ENCODE measurements at regions not wholly inside any gene's neighbourhood (a gene's known extent, or its start where the extent isn't known, plus 50 kb on each side); places are given as distances from the start of the nearest gene placed in this dataset.

DNA sequence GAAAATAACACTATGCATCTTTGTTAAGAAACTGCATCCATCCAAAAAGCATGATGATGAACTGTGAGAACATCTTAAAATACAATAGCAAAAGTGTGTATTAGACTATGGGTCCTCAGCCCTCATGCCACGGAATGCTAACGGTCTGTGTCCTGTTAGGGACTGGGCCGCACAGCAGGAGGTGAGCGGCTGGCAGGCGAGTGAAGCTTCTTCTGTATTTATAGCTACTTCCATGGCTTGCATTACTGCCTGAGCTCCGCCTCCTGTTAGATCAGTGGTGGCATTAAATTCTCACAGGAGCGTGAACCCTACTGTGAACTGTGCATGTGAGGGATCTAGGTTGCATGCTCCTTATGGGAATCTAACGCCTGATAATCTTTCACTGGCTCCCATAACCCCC, 129.8 kb downstream of the NXNL2 start:
- ChIA-PET CTCF (interaction anchor here (0.6 kb wide), 1 partner anchor 21 kb away, joined by 3 read pairs; no protein-coding TSS in a partner anchor), POLR2A (ENCODE audit: low non-redundant PET) (no interaction called here)
- H3K27ac ChIP-seq: no peak overlapping the region
- no peak for DNase-seq (ENCODE audit: low spot score)
- TF ChIP-seq, protein P1, sequence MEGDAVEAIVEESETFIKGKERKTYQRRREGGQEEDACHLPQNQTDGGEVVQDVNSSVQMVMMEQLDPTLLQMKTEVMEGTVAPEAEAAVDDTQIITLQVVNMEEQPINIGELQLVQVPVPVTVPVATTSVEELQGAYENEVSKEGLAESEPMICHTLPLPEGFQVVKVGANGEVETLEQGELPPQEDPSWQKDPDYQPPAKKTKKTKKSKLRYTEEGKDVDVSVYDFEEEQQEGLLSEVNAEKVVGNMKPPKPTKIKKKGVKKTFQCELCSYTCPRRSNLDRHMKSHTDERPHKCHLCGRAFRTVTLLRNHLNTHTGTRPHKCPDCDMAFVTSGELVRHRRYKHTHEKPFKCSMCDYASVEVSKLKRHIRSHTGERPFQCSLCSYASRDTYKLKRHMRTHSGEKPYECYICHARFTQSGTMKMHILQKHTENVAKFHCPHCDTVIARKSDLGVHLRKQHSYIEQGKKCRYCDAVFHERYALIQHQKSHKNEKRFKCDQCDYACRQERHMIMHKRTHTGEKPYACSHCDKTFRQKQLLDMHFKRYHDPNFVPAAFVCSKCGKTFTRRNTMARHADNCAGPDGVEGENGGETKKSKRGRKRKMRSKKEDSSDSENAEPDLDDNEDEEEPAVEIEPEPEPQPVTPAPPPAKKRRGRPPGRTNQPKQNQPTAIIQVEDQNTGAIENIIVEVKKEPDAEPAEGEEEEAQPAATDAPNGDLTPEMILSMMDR (conservative IDR thresholded peaks at IDR 0.05; ENCODE audit: low read depth): no peak

DNA sequence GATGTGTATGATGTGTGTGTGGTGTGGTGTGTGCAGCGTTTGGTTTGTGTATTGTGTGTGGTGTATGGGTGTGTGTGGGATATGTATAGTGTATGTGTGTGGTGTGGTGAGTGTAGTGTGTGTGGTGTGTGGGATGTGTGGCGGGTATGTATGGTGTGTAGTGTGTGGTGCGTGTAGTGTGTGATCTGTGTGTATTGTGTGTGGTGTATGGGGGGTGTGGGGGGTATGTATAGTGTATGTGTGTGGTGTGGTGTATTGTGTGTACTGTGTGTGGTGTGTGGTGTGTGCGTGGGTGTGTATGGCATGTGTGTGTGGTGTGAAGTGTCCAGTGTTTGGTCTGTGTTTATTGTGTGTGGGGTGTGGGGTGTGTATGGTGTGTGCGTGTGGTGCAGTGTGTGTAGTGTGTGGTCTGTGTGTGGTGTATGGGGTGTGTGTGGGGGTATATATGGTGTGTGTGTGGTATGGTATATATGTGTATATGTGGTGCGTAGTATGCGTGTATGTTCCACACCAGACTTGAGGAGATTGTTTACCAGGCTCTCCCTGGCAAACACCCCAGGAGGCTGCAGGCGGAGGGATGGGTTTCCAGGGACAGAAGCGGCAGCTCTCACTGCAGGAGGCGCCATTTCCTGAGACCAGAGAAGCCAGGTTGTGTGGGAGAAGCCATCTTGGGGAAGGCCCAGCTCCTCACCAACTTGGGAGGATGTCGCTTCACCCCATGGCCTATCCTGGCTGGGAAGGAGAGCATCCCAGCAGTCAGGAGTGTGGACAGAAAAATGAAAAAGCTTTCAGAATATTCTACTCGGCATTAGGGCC, 138.1 kb downstream of the NXNL2 start:
- no peak overlapping the region for H3K27ac ChIP-seq
- no peak for DNase-seq (ENCODE audit: low spot score)
- POLR2A ChIA-PET (ENCODE audit: low non-redundant PET): no interaction called here
- CTCF ChIA-PET: interaction anchor here (0.7 kb wide), 1 partner anchor 80 kb away, joined by 3 read pairs; no protein-coding TSS in a partner anchor
- TF ChIP-seq, protein P1 (conservative IDR thresholded peaks at IDR 0.05; ENCODE audit: low read depth): no peak

DNA sequence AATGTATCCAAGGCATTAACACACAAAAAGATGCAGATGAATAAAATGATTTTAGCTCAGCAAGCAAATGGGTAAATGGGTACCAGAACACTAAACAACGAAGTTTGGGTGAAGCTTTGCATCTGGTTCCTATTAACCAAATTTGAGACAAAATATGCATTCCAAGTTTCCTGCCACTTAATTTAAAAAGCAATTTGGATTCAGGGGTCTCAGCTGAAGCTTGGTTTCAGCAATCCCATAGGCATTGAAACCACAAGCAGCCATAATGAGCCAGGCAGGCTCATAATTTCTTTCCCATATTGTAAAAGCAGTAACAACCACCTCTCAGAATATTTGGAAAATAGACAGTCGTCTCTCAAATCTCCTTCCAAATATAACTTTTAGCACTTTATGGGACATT, 138.9 kb downstream of the NXNL2 start:
- TF ChIP-seq, protein P1 (conservative IDR thresholded peaks at IDR 0.05; ENCODE audit: low read depth): no peak
- DNase-seq (ENCODE audit: low spot score): no peak
- ChIA-PET POLR2A (ENCODE audit: low non-redundant PET) (no interaction called here), CTCF (interaction anchor here (0.7 kb wide), 1 partner anchor 81 kb away, joined by 3 read pairs; no protein-coding TSS in a partner anchor)
- H3K27ac ChIP-seq: no peak overlapping the region

DNA sequence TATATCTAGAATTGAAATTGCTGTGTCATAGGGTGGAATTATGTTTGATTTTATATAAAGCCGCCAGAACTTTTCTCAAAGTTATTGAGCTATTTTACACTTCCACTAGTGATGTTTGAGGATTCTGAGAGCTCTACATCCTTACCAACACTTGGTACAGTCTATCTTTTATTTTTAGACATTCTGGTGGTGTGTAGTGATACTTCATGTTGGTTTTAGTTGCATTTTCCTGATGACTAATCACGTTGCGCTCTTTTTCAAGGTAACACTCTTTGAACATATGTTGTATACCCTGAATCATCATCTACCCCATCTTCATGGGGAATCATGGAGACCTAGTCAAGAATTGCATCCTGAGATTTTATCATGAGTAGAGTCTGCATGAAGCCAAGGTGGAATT, 141.7 kb downstream of the NXNL2 start:
- H3K27ac ChIP-seq: no peak overlapping the region
- no peak for DNase-seq (ENCODE audit: low spot score)
- TF ChIP-seq, protein P1 (conservative IDR thresholded peaks at IDR 0.05; ENCODE audit: low read depth): no peak
- POLR2A ChIA-PET (ENCODE audit: low non-redundant PET): no interaction called here
- CTCF ChIA-PET: no interaction called here

DNA sequence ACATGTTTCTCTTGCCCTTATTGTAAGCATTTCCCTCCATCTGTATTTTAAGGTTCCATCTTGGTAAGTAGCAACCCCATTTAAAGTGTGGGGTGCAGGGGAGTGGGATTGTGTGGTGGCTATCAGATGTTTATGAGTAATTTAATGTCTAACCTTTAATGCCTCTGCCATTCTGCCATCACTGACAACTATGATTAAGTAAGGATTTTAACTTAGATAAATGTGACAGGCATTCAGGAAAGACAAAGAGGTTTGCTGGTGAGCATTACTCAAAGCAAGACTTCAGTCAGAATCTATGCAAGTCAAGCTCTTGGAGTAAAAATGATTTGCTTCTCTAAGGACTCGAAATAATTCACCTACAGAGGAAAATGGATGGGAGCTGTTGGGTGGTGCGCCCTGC, 143.0 kb downstream of the NXNL2 start:
- TF ChIP-seq, protein P1 (conservative IDR thresholded peaks at IDR 0.05; ENCODE audit: low read depth): no peak
- no peak overlapping the region for H3K27ac ChIP-seq
- ChIA-PET CTCF (no interaction called here), POLR2A (ENCODE audit: low non-redundant PET) (no interaction called here)
- DNase-seq (ENCODE audit: low spot score): no peak

DNA sequence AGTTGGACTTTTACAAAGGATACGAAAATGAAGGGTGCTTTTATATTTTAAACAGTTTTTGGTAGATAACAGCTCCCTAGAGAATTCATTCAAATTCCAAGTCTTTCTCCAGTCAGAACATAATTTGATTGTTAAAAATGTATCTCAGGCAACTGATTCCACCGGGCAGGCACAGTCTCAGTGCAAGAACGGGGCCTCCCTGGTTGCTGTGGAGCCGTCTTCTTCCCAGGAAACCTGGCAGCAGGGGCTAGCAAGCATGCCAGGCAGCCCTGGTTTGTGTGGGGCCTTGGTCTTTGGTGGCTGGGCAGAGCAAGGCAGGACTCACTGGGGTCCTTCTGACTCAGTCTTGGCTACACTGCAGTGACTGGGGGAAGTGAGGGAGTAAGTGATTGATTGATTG, 143.5 kb downstream of the NXNL2 start:
- POLR2A ChIA-PET (ENCODE audit: low non-redundant PET): no interaction called here
- no peak for DNase-seq (ENCODE audit: low spot score)
- TF ChIP-seq, protein P1 (conservative IDR thresholded peaks at IDR 0.05; ENCODE audit: low read depth): no peak
- no peak overlapping the region for H3K27ac ChIP-seq
- CTCF ChIA-PET: no interaction called here

All from RWPE1 (cell line).